HG03342 (cell line): ENCODE measurements at regions not wholly inside any gene's neighbourhood (a gene's known extent, or its start where the extent isn't known, plus 50 kb on each side); places are given as distances from the start of the nearest gene placed in this dataset.

Experiments
- ATAC-seq: cut with Tn5 transposase; IDR thresholded peaks from one replicate; pipeline ENCODE4 v1.9.1; 2021; ENCODE audit warnings: mild to moderate bottlenecking, moderate library complexity; ENCODE audit not compliant: unreplicated experiment

- ATAC-seq: no peak
Measured at GRCh38 chr7:52980129-52980528, 55.3 kb upstream of the POM121L12 start.

GRCh38 chr7:52973126-52973525 is 62.3 kb upstream of the POM121L12 start:
- no peak for ATAC-seq

GRCh38 chr7:52962402-52963076 is 72.9 kb upstream of the POM121L12 start:
- no peak for ATAC-seq

GRCh38 chr7:52961084-52961483 is 74.3 kb upstream of the POM121L12 start:
- ATAC-seq: no peak

GRCh38 chr7:52959878-52960660 is 75.4 kb upstream of the POM121L12 start:
- ATAC-seq: no peak

- no peak for ATAC-seq
Measured at GRCh38 chr7:52959336-52959735, 76.1 kb upstream of the POM121L12 start.

GRCh38 chr7:52958621-52959140 is 76.8 kb upstream of the POM121L12 start:
- no peak for ATAC-seq

GRCh38 chr7:52956379-52956915 is 79.0 kb upstream of the POM121L12 start:
- no peak for ATAC-seq

- ATAC-seq: no peak
Measured at GRCh38 chr7:52955522-52955921, 79.9 kb upstream of the POM121L12 start.

GRCh38 chr7:52944921-52945320 is 90.5 kb upstream of the POM121L12 start:
- ATAC-seq: no peak

GRCh38 chr7:52940481-52940880 is 95.0 kb upstream of the POM121L12 start:
- no peak for ATAC-seq

GRCh38 chr7:52938455-52939133 is 96.8 kb upstream of the POM121L12 start:
- no peak for ATAC-seq

GRCh38 chr7:52936750-52937149 is 98.7 kb upstream of the POM121L12 start:
- ATAC-seq: no peak

GRCh38 chr7:52928591-52928990 is 106.8 kb upstream of the POM121L12 start:
- no peak for ATAC-seq

- ATAC-seq: no peak
Measured at GRCh38 chr7:52925332-52925731, 110.1 kb upstream of the POM121L12 start.

- ATAC-seq: no peak
Measured at GRCh38 chr7:52920977-52921376, 114.5 kb upstream of the POM121L12 start.

GRCh38 chr7:52917982-52918578 is 117.4 kb upstream of the POM121L12 start:
- no peak for ATAC-seq

- ATAC-seq: no peak
Measured at GRCh38 chr7:52911795-52912194, 123.6 kb upstream of the POM121L12 start.

- no peak for ATAC-seq
Measured at GRCh38 chr7:52911326-52911725, 124.1 kb upstream of the POM121L12 start.

GRCh38 chr7:52909935-52910334 is 125.5 kb upstream of the POM121L12 start:
- no peak for ATAC-seq

- no peak for ATAC-seq
Measured at GRCh38 chr7:52909131-52909530, 126.3 kb upstream of the POM121L12 start.
